GM23338 (cell line): ENCODE measurements at regions not wholly inside any gene's neighbourhood (a gene's known extent, or its start where the extent isn't known, plus 50 kb on each side); places are given as distances from the start of the nearest gene placed in this dataset.
A peak's percentile ranks its signal among the peaks of the same experiment; 100 is the strongest.

Source experiments
- ATAC-seq: fragments of 200-7000 bp; cut with Tn5 transposase; 3 replicates; pipeline ENCODE4 v1.9.1; 2020
- DNase-seq: peaks from one replicate; pipeline ENCODE4 v3.0.0-alpha.2; 2015; ENCODE audit warnings: low spot score
- H2AFZ ChIP-seq: fragments of 200-600 bp; sonication (generic); 2 replicates; pipeline ENCODE4 v1.8.0; 2016; ENCODE audit warnings: antibody characterized with exemption, mild to moderate bottlenecking, moderate library complexity
- H3F3A ChIP-seq: fragments of 200-600 bp; sonication (generic); replicated peaks from 2 replicates; pipeline ENCODE4 v1.8.0; 2017; ENCODE audit warnings: antibody characterized with exemption, mixed run types, low read depth
- H3K27ac ChIP-seq: fragments of 200-600 bp; sonication (generic); 2 replicates; pipeline ENCODE4 v1.6.1; 2016; ENCODE audit warnings: low read depth
- H3K27me3 ChIP-seq: fragments of 200-600 bp; sonication (generic); 2 replicates; pipeline ENCODE4 v1.8.0; 2016; ENCODE audit warnings: mild to moderate bottlenecking, mixed run types, moderate library complexity; ENCODE audit not compliant: insufficient read depth
- H3K36me3 ChIP-seq: fragments of 200-600 bp; sonication (generic); 2 replicates; pipeline ENCODE4 v1.8.0; 2016; ENCODE audit warnings: mild to moderate bottlenecking; ENCODE audit not compliant: insufficient read depth
- H3K4me1 ChIP-seq: fragments of 200-600 bp; sonication (generic); 2 replicates; pipeline ENCODE4 v1.8.0; 2016; ENCODE audit warnings: mild to moderate bottlenecking, moderate library complexity; ENCODE audit not compliant: insufficient read depth
- H3K4me2 ChIP-seq: fragments of 200-600 bp; sonication (generic); 2 replicates; pipeline ENCODE4 v1.7.1; 2017; ENCODE audit warnings: mixed run types
- H3K4me3 ChIP-seq: fragments of 200-600 bp; sonication (generic); 2 replicates; pipeline ENCODE4 v1.6.1; 2016; ENCODE audit warnings: mixed run types
- H3K79me2 ChIP-seq: fragments of 200-600 bp; sonication (generic); replicated peaks from 2 replicates; pipeline ENCODE4 v1.8.0; 2017; ENCODE audit warnings: mild to moderate bottlenecking; ENCODE audit not compliant: insufficient read depth
- H3K9me2 ChIP-seq: fragments of 200-600 bp; sonication (generic); 2 replicates; pipeline ENCODE4 v1.8.0; 2017; ENCODE audit not compliant: insufficient read depth
- H4K20me1 ChIP-seq: fragments of 200-600 bp; sonication (generic); replicated peaks from 2 replicates; pipeline ENCODE4 v1.8.0; 2017; ENCODE audit warnings: mild to moderate bottlenecking; ENCODE audit not compliant: insufficient read depth
- H3K27ac Mint-ChIP-seq: 2 replicates; pipeline ENCODE4 v1.8.0; 2020; ENCODE audit warnings: inconsistent platforms, mild to moderate bottlenecking, moderate library complexity, mixed read lengths
- H3K27me3 Mint-ChIP-seq: 3 replicates; pipeline ENCODE4 v1.8.0; 2022; ENCODE audit warnings: low read depth, mild to moderate bottlenecking, moderate library complexity, mixed read lengths, inconsistent platforms; ENCODE audit not compliant: insufficient read depth, poor library complexity
- H3K36me3 Mint-ChIP-seq: 3 replicates; pipeline ENCODE4 v1.8.0; 2021; ENCODE audit warnings: low read depth, mild to moderate bottlenecking, inconsistent platforms, moderate library complexity, mixed read lengths
- H3K4me1 Mint-ChIP-seq: 3 replicates; pipeline ENCODE4 v1.8.0; 2020; ENCODE audit warnings: mild to moderate bottlenecking, inconsistent platforms, mixed read lengths
- H3K4me3 Mint-ChIP-seq: 3 replicates; pipeline ENCODE4 v1.8.0; 2021; ENCODE audit warnings: moderate library complexity, mild to moderate bottlenecking, inconsistent platforms, mixed read lengths
- H3K9me3 Mint-ChIP-seq: 3 replicates; pipeline ENCODE4 v1.8.0; 2020; ENCODE audit warnings: moderate library complexity, mild to moderate bottlenecking, inconsistent platforms, mixed read lengths
- CREB1 ChIP-seq: fragments of 250-450 bp; sonication (Bioruptor Pico); IDR thresholded peaks from 2 replicates; pipeline ENCODE4 v1.5.0; 2020; ENCODE audit warnings: low read depth, mild to moderate bottlenecking, moderate library complexity
- CTCF ChIP-seq, 2 experiments: fragments of 200-600 bp in 1 of 2; sonication (generic) in 1 of 2; conservative IDR thresholded peaks; 2 replicates each; pipeline versions ENCODE4 v1.5.1 to v1.6.1; 2016 to 2017; ENCODE audit warnings: antibody characterized with exemption in 2 of 2, low read depth in 2 of 2, mild to moderate bottlenecking in 2 of 2, moderate library complexity in 1 of 2
- ETS1 ChIP-seq: IDR thresholded peaks from 2 replicates; pipeline ENCODE4 v1.6.1; 2016; ENCODE audit warnings: antibody characterized with exemption
- EZH2 ChIP-seq: fragments of 200-600 bp; sonication (generic); IDR thresholded peaks from one replicate; pipeline ENCODE4 v1.8.0; 2017; ENCODE audit warnings: antibody characterized with exemption, mild to moderate bottlenecking, low read depth; ENCODE audit not compliant: unreplicated experiment
- EZH2phosphoT487 ChIP-seq: fragments of 200-600 bp; sonication (generic); IDR thresholded peaks from one replicate; pipeline ENCODE4 v1.8.1; 2018; ENCODE audit warnings: antibody characterized with exemption; ENCODE audit not compliant: unreplicated experiment
- JUNB ChIP-seq: IDR thresholded peaks from one replicate; pipeline ENCODE4 v1.6.1; 2016; ENCODE audit warnings: antibody characterized with exemption; ENCODE audit not compliant: unreplicated experiment
- NANOG ChIP-seq: IDR thresholded peaks from 2 replicates; pipeline ENCODE4 v1.6.1; 2016; ENCODE audit warnings: antibody characterized with exemption, borderline replicate concordance
- POLR2AphosphoS5 ChIP-seq: IDR thresholded peaks from 2 replicates; pipeline ENCODE4 v1.6.1; 2016; ENCODE audit warnings: antibody characterized with exemption, low read depth
- REST ChIP-seq: IDR thresholded peaks from one replicate; pipeline ENCODE4 v1.6.1; 2018; ENCODE audit warnings: antibody characterized with exemption; ENCODE audit not compliant: unreplicated experiment
- STAT1 ChIP-seq: IDR thresholded peaks from one replicate; pipeline ENCODE4 v1.6.1; 2016; ENCODE audit warnings: antibody characterized with exemption; ENCODE audit not compliant: unreplicated experiment
- ZNF114 ChIP-seq: fragments of 250-450 bp; sonication (Bioruptor Pico); IDR thresholded peaks from 2 replicates; pipeline ENCODE4 v1.5.0; 2020; ENCODE audit warnings: mild to moderate bottlenecking, moderate library complexity
- ZNF331 ChIP-seq: fragments of 250-450 bp; sonication (Bioruptor Pico); IDR thresholded peaks from 2 replicates; pipeline ENCODE4 v1.5.0; 2020; ENCODE audit warnings: low read depth, mild to moderate bottlenecking, moderate library complexity
- TF ChIP-seq, protein P1 (sequence below): fragments of 250-450 bp; sonication (Bioruptor Pico); IDR thresholded peaks from 2 replicates; pipeline ENCODE4 v1.5.0; 2020; ENCODE audit warnings: mild to moderate bottlenecking, moderate library complexity

DNA sequence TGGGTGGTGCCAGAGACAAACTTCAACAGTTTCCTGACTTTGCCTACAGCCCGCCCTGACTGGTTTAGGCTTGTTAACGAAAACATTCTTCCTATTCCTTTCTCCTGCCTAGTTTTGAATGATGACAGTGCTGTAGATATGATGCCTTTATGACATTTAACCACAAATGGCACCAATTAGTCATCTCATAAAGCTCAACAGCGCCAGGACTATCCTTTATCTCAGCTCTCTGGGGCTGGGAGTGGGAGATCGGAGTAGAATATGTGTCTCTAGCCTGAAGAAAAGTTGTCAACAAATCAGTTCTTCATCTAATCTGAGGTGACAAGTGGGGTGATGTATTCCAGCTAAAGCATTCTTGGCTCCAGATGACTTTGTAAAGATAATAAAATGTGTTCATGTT, 64.6 kb upstream of the SH3RF1 start:
- H3K27ac ChIP-seq: no peak overlapping the region
- no peaks in the 10 kb centered on the region for H3K9me3 Mint-ChIP-seq
- H3K4me3 ChIP-seq: no peak overlapping the region
- peaks cover 9% of the 10 kb centered on the region for H3K27me3 Mint-ChIP-seq
- H3K79me2 ChIP-seq: no peaks in the 10 kb centered on the region
- H3K4me2 ChIP-seq: no peak overlapping the region
- H3K4me3 Mint-ChIP-seq: no peak overlapping the region
- peaks cover 14% of the 10 kb centered on the region for H3K4me1 Mint-ChIP-seq
- TF ChIP-seq EZH2phosphoT487 (no peak), JUNB (no peak), ZNF331 (CRISPR knock-in tag) (no peak), EZH2 (no peak), REST (no peak), STAT1 (no peak), ETS1 (no peak), CTCF (conservative IDR thresholded peaks at IDR 0.05; ENCODE audit: low read depth in 2 of 2) (no peak), ZNF114 (CRISPR knock-in tag) (no peak), NANOG (no peak), POLR2AphosphoS5 (no peak), CREB1 (no peak)
- TF ChIP-seq, protein P1, sequence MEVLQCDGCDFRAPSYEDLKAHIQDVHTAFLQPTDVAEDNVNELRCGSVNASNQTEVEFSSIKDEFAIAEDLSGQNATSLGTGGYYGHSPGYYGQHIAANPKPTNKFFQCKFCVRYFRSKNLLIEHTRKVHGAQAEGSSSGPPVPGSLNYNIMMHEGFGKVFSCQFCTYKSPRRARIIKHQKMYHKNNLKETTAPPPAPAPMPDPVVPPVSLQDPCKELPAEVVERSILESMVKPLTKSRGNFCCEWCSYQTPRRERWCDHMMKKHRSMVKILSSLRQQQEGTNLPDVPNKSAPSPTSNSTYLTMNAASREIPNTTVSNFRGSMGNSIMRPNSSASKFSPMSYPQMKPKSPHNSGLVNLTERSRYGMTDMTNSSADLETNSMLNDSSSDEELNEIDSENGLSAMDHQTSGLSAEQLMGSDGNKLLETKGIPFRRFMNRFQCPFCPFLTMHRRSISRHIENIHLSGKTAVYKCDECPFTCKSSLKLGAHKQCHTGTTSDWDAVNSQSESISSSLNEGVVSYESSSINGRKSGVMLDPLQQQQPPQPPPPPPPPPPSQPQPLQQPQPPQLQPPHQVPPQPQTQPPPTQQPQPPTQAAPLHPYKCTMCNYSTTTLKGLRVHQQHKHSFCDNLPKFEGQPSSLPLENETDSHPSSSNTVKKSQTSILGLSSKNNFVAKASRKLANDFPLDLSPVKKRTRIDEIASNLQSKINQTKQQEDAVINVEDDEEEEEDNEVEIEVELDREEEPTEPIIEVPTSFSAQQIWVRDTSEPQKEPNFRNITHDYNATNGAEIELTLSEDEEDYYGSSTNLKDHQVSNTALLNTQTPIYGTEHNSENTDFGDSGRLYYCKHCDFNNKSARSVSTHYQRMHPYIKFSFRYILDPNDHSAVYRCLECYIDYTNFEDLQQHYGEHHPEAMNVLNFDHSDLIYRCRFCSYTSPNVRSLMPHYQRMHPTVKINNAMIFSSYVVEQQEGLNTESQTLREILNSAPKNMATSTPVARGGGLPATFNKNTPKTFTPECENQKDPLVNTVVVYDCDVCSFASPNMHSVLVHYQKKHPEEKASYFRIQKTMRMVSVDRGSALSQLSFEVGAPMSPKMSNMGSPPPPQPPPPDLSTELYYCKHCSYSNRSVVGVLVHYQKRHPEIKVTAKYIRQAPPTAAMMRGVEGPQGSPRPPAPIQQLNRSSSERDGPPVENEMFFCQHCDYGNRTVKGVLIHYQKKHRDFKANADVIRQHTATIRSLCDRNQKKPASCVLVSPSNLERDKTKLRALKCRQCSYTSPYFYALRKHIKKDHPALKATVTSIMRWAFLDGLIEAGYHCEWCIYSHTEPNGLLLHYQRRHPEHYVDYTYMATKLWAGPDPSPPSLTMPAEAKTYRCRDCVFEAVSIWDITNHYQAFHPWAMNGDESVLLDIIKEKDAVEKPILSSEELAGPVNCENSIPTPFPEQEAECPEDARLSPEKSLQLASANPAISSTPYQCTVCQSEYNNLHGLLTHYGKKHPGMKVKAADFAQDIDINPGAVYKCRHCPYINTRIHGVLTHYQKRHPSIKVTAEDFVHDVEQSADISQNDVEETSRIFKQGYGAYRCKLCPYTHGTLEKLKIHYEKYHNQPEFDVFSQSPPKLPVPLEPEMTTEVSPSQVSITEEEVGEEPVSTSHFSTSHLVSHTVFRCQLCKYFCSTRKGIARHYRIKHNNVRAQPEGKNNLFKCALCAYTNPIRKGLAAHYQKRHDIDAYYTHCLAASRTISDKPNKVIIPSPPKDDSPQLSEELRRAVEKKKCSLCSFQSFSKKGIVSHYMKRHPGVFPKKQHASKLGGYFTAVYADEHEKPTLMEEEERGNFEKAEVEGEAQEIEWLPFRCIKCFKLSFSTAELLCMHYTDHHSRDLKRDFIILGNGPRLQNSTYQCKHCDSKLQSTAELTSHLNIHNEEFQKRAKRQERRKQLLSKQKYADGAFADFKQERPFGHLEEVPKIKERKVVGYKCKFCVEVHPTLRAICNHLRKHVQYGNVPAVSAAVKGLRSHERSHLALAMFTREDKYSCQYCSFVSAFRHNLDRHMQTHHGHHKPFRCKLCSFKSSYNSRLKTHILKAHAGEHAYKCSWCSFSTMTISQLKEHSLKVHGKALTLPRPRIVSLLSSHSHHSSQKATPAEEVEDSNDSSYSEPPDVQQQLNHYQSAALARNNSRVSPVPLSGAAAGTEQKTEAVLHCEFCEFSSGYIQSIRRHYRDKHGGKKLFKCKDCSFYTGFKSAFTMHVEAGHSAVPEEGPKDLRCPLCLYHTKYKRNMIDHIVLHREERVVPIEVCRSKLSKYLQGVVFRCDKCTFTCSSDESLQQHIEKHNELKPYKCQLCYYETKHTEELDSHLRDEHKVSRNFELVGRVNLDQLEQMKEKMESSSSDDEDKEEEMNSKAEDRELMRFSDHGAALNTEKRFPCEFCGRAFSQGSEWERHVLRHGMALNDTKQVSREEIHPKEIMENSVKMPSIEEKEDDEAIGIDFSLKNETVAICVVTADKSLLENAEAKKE (CRISPR knock-in tag): no peak
- no peaks in the 10 kb centered on the region for H3F3A ChIP-seq
- peak overlapping the region; percentile 90; the same call in 1 of the 2 replicates for H2AFZ ChIP-seq
- no peaks in the 10 kb centered on the region for H4K20me1 ChIP-seq
- H3K36me3 ChIP-seq: no peaks in the 10 kb centered on the region
- no peak for ATAC-seq
- peaks cover 17% of the 10 kb centered on the region for H3K9me2 ChIP-seq
- no peak for DNase-seq
- no peak overlapping the region for H3K27ac Mint-ChIP-seq
- H3K36me3 Mint-ChIP-seq: no peaks in the 10 kb centered on the region
- H3K4me1 ChIP-seq: 0 out of 2 replicates have a peak, but pooled peaks cover 7% of the 10 kb centered on the region
- H3K27me3 ChIP-seq: no peaks in the 10 kb centered on the region
